Breast epithelium (tissue), 3 donors: ENCODE measurements at regions not wholly inside any gene's neighbourhood (a gene's known extent, or its start where the extent isn't known, plus 50 kb on each side); places are given as distances from the start of the nearest gene placed in this dataset.
"Not testable (repeated sequence)": the region's sequence is repeated elsewhere in the genome, so short reads cannot be mapped to it uniquely, and the experiment has no call there.

Experiments used
- CTCF ChIP-seq, 3 donors: fragments of 450-650 bp; IDR thresholded peaks; one replicate each; pipeline ENCODE4 v1.5.1; 2016 to 2017; ENCODE audit warnings: antibody characterized with exemption in 3 of 3, mild to moderate bottlenecking in 3 of 3, moderate library complexity in 3 of 3
- POLR2A ChIP-seq: fragments of 450-650 bp; IDR thresholded peaks from one replicate; pipeline ENCODE4 v1.6.1; 2016; ENCODE audit warnings: antibody characterized with exemption, mild to moderate bottlenecking, moderate library complexity

- not testable (repeated sequence) for TF ChIP-seq CTCF (IDR thresholded peaks at IDR 0.05); POLR2A
Observed at GRCh38 chr21:6374926-6375325, 4146.5 kb upstream of the TPTE start.
